ENCODE measurements at regions not wholly inside any gene's neighbourhood (a gene's known extent, or its start where the extent isn't known, plus 50 kb on each side); places are given as distances from the start of the nearest gene placed in this dataset.
"Not testable (repeated sequence)": the region's sequence is repeated elsewhere in the genome, so short reads cannot be mapped to it uniquely, and the experiment has no call there.

GRCh38 chr9:75687359-75687953, 203.0 kb upstream of the PCSK5 start:
- no peak for FAIRE-seq

- not testable (repeated sequence) for FAIRE-seq
These were observed 199.9 kb upstream of the PCSK5 start for GRCh38 chr9:75690551-75690950.

GRCh38 chr9:75691408-75691807, 199.1 kb upstream of the PCSK5 start:
- no peak for FAIRE-seq

- no peak for FAIRE-seq
These were observed 198.2 kb upstream of the PCSK5 start for GRCh38 chr9:75692309-75692708.

DNA sequence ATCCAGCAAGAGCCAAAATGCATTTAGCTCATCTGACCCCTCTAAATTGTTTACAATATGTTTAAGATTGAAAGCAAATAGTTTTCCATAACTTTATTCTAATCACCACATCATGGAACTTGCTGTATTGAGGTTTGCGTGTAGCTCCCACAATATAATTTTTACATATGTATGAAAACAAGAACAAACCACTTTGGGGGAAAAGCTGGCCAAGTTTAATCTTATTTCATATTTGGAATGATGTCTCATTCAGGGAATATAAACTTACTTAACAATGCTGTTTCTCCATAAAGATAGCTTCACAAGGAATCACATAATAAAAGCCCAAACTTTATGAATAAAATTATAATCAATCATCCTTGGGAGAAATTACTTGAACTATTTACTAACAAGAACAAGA, 194.6 kb upstream of the PCSK5 start:
- no peak for FAIRE-seq

DNA sequence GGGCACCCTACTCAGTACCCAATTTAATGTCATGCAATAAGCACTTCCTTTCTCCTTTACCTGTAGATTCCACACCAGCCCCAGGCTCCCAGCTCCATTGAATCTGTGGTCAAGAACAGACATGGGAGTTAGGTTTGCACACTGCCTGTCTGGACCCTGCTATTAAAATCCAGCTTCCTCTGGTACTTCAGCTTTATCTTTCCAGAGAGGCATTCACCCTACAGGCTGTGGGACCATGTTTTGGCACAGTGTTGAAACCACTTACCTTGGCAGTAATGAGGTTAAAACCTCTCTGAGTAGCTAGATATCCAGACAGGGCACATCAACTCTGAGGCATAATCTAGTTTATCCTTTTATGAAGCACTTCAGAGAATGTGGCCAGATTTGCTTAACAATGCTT, 191.5 kb upstream of the PCSK5 start:
- no peak for FAIRE-seq

- FAIRE-seq: no peak
These were observed 190.7 kb upstream of the PCSK5 start for GRCh38 chr9:75699625-75700251.

GRCh38 chr9:75700252-75700640, 190.2 kb upstream of the PCSK5 start:
- no peak for FAIRE-seq

DNA sequence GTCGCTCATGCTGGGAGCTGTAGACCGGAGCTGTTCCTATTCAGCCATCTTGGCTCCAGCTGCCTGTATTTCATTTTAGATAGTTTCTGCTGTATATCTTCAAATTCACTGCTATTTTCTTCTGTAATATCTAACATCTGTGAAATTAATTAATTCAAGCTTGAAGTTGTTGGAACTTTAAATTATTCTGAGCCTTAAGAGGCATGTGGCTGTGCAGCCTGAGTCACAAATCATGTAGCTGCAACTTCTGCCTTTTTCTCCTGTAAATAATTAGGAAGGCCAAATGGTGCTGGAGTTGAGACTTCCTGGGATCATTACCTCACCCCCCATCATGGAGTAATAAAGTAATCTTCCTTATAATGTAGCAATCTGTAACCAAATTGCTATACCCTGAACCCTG, 183.3 kb upstream of the PCSK5 start:
- no peak for FAIRE-seq

GRCh38 chr9:75709698-75710097, 180.8 kb upstream of the PCSK5 start:
- no peak for FAIRE-seq

DNA sequence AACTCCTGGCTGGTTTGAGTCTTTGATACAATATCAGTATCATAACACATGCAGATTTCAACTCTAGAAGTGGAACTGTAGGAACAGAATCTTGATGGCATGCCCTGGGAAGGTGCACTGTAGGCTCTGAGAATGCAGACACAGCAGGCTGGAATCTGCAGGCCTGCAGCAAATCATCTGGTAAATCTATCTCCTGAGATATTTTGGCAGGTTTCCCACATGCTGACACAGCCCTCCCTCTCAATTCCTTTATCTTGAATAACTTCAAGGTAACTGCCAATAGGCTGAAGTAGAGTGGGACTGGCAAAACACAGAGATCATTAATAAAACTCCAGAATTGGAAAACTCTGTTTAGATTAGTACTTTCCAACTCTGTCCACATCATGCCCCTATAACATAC, 177.8 kb upstream of the PCSK5 start:
- no peak for FAIRE-seq

GRCh38 chr9:75713335-75713734, 177.1 kb upstream of the PCSK5 start:
- no peak for FAIRE-seq

- no peak for FAIRE-seq
These were observed 175.1 kb upstream of the PCSK5 start for GRCh38 chr9:75715360-75715759.

DNA sequence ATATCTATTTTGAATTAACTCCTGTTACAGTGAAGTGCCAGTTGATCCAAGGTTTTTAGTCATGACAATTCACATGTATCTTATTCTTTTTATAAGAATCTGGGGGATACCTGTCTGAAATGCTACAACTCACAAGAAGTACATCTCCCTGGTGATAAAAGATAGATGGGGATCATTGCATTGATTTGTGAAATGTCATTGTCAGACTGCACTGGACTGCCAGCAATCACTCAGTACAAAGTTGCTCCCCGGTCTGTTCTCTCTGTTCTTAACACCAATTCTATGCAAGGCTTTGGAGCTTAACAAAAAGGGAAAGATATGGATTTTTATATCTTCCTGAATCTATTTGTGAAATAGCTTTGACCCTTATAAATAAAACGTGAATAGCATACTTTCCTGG, 171.8 kb upstream of the PCSK5 start:
- FAIRE-seq: no peak

GRCh38 chr9:75728391-75728790, 162.1 kb upstream of the PCSK5 start:
- FAIRE-seq: no peak

GRCh38 chr9:75734802-75735201, 155.7 kb upstream of the PCSK5 start:
- no peak for FAIRE-seq

DNA sequence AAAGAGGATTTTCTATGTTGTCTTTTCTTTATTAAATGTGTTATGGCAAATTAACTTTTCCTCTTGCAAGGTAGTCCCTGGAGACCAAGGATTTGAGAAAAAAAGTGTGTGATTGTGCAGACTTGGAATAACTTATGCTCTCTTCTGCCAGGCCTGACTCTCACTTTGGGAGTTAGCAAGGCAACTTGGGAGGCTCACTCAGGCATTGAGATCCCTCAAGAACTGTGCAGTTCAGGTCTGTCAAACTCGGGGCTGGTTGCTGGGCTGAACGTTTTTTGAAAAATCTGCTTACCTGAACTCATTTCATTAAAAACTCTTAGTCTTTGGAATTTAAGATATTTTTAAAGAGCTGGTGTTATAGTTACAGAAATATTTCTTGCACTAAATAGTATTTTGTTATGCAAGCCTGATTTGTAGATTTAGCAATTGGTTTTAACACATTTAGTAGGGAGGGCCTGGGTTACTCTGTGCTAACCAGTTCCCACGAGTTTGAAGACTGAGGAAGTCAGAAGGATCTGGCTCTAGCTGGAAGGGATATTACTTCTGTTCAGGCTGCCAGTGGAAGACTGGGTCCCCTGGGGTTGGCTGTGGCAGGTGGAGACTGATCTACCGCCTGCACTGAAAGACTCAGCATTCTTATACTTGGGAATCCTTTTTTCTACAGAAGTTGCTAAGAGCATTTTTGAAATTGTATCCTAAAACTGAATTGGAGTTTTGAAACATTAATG, 150.4 kb upstream of the PCSK5 start:
- FAIRE-seq: no peak

GRCh38 chr9:75743855-75744254, 146.6 kb upstream of the PCSK5 start:
- no peak for FAIRE-seq

DNA sequence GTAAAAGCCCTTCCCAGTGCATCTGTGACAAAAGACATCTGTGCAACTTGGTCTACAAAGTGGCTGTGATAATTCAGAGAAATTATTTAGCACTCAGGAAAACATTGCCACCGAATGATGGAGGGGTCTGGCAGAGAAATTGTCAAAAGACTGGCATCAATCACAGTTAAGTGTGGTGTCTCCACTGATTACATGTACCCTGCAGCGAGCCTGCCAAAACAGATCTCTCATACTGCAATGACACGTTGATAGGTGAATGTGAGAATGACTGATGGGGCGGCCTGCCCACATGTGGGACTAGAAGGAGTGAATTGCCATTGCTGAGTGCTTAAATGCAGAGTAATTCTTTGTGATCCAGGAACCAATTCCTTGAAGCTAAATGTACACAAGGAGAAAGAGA, 136.4 kb upstream of the PCSK5 start:
- no peak for FAIRE-seq

GRCh38 chr9:75775166-75775565, 115.3 kb upstream of the PCSK5 start:
- no peak for FAIRE-seq

DNA sequence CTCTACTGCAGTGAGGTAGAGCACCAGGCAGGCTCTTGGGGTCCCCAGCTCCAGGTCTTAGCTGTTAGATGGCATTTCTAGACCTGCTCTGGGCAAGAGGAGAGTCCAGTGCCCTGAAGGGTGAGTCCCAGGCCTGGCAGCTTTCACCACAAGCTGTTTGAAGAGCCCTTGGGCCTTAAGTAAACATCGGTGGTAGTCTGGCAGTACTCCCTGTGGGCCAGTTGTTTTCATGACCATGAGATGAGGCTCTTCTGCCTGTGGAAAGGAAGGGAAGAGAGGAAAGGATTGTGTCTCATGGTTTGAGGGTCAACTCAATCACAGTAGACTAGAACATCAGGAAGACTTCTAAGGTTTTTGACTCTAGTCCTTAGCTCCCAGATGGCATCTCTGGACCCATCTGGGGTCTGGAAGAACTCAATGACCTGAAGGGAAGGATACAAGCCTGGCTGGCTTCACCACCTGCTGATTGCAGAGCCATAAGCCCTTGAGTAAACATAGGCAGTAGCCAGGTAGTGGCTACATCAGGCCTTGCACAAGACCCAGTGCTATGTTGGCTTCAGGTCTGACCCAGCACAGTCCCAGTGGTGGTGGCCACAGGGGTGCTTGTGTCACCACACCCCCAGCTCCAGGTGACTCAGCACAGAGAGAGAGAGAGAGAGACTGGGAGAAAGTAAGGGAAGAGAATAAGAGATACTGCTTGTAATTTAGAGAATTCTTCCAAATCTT, 114.3 kb upstream of the PCSK5 start:
- FAIRE-seq: no peak

- no peak for FAIRE-seq
These were observed 110.3 kb upstream of the PCSK5 start for GRCh38 chr9:75780185-75780584.

GRCh38 chr9:75788006-75788634, 102.4 kb upstream of the PCSK5 start:
- FAIRE-seq: no peak
